ENCODE measurements at regions not wholly inside any gene's neighbourhood (a gene's known extent, or its start where the extent isn't known, plus 50 kb on each side); places are given as distances from the start of the nearest gene placed in this dataset.
"Not testable (repeated sequence)": the region's sequence is repeated elsewhere in the genome, so short reads cannot be mapped to it uniquely, and the experiment has no call there.

DNA sequence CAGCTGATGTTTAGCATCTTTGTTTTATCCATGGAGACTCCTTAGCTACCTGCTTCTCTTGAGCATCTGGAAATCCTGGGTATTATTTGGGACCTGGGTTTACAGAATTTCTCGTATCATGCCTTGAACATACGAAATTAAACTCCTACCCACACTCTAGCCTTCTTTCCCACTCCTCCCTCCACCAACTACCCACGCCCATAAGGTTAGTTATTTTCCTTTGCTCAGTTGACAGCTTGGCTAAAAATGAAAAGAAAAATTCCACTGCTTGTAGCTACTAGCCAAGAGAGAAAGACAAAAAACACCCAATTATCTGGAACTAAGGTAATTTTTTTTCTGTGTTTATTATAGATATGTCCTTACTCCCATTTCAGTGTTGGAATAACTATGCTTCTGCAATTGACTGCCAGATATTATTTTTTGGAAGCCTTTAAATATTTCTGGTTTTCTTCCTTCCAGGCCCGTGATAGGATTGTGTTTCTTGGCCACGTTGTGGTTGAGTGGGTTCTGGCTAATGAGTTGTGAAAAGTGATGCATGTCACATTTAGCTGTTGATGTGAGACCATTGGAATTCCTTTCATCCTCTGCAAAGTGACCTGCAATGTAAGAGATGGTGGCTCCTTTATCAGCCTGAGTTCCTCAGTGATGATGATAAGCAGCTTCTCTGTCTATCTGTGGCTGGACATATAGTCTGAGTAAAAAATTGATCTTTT lies 308.1 kb downstream of the LRRC70 start:
- Histone ChIP-seq H2AFZ (ENCODE audit: low read depth) (no peak overlapping the region), H3K9ac (no peak overlapping the region), H3K4me3 (IDR thresholded peaks at IDR 0.05; ENCODE audit: insufficient read depth, low read depth, low read length) (no peak overlapping the region), H3K36me3 (ENCODE audit: insufficient read depth) (no peaks in the 10 kb centered on the region), H3K4me1 (ENCODE audit: low read depth, poor library complexity, severe bottlenecking) (no peaks in the 10 kb centered on the region), H3K27me3 (ENCODE audit: insufficient read depth, low read depth) (no peaks in the 10 kb centered on the region), H4K20me1 (ENCODE audit: insufficient read depth) (no peaks in the 10 kb centered on the region), H3K4me2 (no peak overlapping the region), H3K27ac (no peak overlapping the region), H3K79me2 (ENCODE audit: insufficient read depth, low read depth) (no peaks in the 10 kb centered on the region)
- TF ChIP-seq, protein P1, sequence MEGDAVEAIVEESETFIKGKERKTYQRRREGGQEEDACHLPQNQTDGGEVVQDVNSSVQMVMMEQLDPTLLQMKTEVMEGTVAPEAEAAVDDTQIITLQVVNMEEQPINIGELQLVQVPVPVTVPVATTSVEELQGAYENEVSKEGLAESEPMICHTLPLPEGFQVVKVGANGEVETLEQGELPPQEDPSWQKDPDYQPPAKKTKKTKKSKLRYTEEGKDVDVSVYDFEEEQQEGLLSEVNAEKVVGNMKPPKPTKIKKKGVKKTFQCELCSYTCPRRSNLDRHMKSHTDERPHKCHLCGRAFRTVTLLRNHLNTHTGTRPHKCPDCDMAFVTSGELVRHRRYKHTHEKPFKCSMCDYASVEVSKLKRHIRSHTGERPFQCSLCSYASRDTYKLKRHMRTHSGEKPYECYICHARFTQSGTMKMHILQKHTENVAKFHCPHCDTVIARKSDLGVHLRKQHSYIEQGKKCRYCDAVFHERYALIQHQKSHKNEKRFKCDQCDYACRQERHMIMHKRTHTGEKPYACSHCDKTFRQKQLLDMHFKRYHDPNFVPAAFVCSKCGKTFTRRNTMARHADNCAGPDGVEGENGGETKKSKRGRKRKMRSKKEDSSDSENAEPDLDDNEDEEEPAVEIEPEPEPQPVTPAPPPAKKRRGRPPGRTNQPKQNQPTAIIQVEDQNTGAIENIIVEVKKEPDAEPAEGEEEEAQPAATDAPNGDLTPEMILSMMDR (conservative IDR thresholded peaks at IDR 0.05; ENCODE audit: low read depth, low read length) = no peak

DNA sequence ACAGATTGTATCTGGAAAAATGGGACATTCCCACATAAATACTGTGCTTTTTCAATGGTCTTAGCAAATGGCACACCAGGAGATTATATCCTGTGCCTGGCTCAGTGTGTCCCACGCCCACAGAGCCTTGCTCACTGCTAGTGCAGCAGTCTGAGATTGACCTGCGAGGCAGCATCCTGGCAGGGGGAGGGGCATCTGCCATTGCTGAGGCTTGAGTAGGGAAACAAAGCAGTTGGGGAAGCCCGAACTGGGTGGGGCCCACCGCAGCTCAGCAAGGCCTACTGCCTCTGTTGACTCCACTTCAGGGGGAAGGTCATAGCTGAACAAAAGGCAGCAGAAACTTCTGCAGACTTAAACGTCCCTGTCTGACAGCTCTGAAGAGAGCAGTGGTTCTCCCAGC lies 258.7 kb downstream of the LRRC70 start:
- H2AFZ ChIP-seq (ENCODE audit: low read depth); H3K4me3 ChIP-seq (IDR thresholded peaks at IDR 0.05; ENCODE audit: insufficient read depth, low read depth, low read length); H4K20me1 ChIP-seq (ENCODE audit: insufficient read depth); H3K4me2 ChIP-seq; H3K27me3 ChIP-seq (ENCODE audit: insufficient read depth, low read depth); H3K36me3 ChIP-seq (ENCODE audit: insufficient read depth); H3K9ac ChIP-seq; H3K27ac ChIP-seq; H3K4me1 ChIP-seq (ENCODE audit: low read depth, poor library complexity, severe bottlenecking); H3K79me2 ChIP-seq (ENCODE audit: insufficient read depth, low read depth): not testable (repeated sequence)

DNA sequence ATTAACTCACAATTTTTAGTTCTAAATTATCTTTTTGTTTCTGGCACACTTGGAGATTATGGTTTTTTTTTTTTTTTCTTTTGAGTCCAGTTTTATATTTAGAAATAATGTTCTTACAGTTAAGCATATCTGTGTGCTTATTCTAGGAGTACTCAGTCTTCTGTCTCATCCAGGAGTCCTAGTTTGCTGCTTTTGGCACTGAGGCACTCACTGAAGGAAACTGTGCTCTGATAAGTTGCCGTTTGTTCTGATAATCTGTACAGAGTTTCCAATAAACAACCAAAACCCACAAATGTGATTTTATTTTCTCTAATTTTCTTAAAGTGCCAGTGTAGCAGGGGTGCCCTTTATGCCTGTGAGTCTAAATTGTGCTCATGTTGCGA lies 251.0 kb downstream of the LRRC70 start:
- H2AFZ ChIP-seq (ENCODE audit: low read depth) = no peak overlapping the region
- no peak overlapping the region for H3K4me3 ChIP-seq (IDR thresholded peaks at IDR 0.05; ENCODE audit: insufficient read depth, low read depth, low read length)
- no peaks in the 10 kb centered on the region for H3K27me3 ChIP-seq (ENCODE audit: insufficient read depth, low read depth)
- H3K4me1 ChIP-seq (ENCODE audit: low read depth, poor library complexity, severe bottlenecking) = no peaks in the 10 kb centered on the region
- H3K79me2 ChIP-seq (ENCODE audit: insufficient read depth, low read depth) = no peaks in the 10 kb centered on the region
- H4K20me1 ChIP-seq (ENCODE audit: insufficient read depth) = no peaks in the 10 kb centered on the region
- no peak overlapping the region for H3K27ac ChIP-seq
- no peak overlapping the region for H3K9ac ChIP-seq
- no peak overlapping the region for H3K4me2 ChIP-seq
- TF ChIP-seq, protein P1 (conservative IDR thresholded peaks at IDR 0.05; ENCODE audit: low read depth, low read length) = no peak
- no peaks in the 10 kb centered on the region for H3K36me3 ChIP-seq (ENCODE audit: insufficient read depth)

DNA sequence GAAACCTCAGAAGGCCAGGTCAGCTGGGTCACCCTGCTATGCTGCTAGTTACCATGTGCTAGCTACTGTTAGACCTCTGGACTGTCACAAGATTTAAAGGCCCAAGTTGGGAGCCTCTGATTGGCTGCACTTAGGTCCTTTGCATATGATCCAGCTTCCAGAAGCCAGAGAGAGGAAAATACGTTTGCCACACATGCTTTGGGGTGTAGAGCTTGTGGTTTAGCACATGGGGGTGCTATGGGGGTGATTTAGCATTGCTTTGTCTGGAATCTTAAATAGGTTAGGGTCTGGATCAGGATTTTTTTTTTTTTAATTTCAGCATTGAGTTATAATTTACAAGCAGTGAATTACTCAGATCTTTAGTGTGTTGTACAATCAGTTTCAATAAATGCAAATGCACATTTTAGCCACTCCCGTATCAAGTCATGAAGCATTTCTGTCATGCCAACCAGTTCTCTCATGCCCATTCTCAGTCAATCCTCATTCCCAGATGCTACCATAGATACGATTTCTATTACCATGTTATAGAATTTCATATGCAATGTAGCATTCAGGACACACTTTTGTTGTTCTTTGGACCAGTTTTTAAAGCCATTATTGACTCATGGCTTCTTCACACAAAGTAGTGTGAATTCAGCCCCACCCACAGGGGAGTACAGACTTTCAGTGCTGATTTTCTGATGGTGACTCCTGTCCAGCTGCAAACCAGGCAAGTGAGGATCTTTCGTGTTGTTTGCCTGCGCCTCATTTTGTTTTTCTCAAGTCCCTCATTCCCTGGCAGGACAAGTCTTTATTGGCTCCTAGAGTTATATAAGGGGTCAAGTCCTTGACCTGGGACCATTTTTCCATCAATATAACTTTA lies 250.4 kb downstream of the LRRC70 start:
- no peak overlapping the region for H3K4me3 ChIP-seq (IDR thresholded peaks at IDR 0.05; ENCODE audit: insufficient read depth, low read depth, low read length)
- H3K4me1 ChIP-seq (ENCODE audit: low read depth, poor library complexity, severe bottlenecking) = no peaks in the 10 kb centered on the region
- no peaks in the 10 kb centered on the region for H3K36me3 ChIP-seq (ENCODE audit: insufficient read depth)
- H2AFZ ChIP-seq (ENCODE audit: low read depth) = no peak overlapping the region
- H4K20me1 ChIP-seq (ENCODE audit: insufficient read depth) = no peaks in the 10 kb centered on the region
- H3K79me2 ChIP-seq (ENCODE audit: insufficient read depth, low read depth) = no peaks in the 10 kb centered on the region
- H3K9ac ChIP-seq = no peak overlapping the region
- H3K27ac ChIP-seq = no peak overlapping the region
- H3K27me3 ChIP-seq (ENCODE audit: insufficient read depth, low read depth) = no peaks in the 10 kb centered on the region
- TF ChIP-seq, protein P1 (conservative IDR thresholded peaks at IDR 0.05; ENCODE audit: low read depth, low read length) = no peak
- no peak overlapping the region for H3K4me2 ChIP-seq
